Activated T-cell treated with anti-CD3 and anti-CD28 coated beads, Interleukin-2, amount 50 U/mL, for 48 hours (primary cell): ENCODE measurements at regions not wholly inside any gene's neighbourhood (a gene's known extent, or its start where the extent isn't known, plus 50 kb on each side); places are given as distances from the start of the nearest gene placed in this dataset.
A peak's percentile ranks its signal among the peaks of the same experiment; 100 is the strongest.

Experiments
- DNase-seq, 2 experiments: peaks; one replicate each; pipeline ENCODE4 v3.0.0-alpha.2; 2020

DNA sequence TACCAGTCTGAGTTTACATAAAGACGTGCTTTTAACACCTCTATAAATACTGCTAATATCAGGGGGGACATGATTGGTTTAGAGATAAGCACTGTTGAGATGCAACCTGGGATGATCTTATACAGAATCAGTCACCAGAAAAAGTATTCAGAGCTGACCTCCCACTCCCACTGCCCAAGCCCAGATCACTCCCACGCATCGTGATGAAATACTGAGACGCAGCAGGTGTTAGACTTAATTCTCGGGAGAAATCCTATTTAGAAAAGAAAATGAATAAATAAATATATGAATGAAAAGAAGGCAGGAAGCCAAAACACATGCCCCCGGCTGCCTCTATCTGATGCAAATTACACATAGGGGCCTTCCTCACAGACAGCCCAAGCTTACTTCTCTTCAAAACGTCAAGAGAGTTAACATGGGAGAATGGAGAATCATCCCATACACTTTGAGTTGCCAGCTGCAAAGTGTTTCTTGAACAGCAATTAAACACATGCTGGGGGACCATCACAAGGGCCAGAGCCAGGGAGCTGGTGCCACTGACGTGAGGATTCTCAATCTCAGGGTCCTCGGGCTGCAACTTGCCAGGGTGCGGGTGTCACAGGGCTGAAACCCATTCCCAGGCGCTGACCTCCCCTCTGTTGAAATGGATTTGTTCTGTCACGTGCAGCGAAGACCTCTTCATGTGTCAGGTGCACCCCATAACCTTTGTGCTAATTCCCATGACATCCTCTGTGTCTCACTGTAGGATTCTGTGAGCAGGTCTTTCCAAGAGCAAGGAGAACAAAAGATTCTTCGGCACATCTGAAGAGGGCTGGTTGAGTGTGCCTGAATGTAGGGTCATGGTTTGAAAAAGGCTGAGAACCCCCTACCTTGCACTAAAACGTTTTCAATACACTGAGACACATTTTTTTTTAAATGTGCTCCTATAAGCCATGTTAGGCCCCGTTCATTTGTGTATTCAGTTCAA is 764.2 kb upstream of the ARRDC4 start:
- no peak for DNase-seq

- no peak for DNase-seq
These were observed 761.0 kb upstream of the ARRDC4 start for GRCh38 chr15:97199393-97200051.

GRCh38 chr15:97200161-97200560 is 760.3 kb upstream of the ARRDC4 start:
- no peak for DNase-seq

GRCh38 chr15:97210277-97210676 is 750.2 kb upstream of the ARRDC4 start:
- no peak for DNase-seq

DNA sequence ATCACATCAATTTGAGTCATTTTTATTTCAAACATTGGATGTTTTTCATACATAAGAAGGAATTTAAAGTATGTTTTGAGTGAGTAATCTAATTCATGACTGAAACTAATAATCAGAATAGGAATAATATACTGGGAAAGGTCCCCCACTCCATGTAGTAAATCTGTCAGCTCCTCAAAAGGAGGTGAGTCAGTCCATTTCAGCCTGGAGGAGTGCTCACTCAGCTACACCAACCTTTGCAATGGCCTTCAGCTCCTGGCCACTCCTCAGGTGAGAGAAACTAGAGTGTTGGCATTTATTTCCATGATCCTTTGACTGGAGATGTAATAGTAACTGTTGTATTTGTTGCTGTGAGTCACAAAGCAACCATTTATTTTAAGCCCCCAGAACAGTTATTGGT is 744.9 kb upstream of the ARRDC4 start:
- DNase-seq = no peak

- no peak for DNase-seq
These were observed 736.3 kb upstream of the ARRDC4 start for GRCh38 chr15:97224191-97224641.

GRCh38 chr15:97234851-97235610 is 725.5 kb upstream of the ARRDC4 start:
- peak; percentile 47 to 49 for DNase-seq

DNA sequence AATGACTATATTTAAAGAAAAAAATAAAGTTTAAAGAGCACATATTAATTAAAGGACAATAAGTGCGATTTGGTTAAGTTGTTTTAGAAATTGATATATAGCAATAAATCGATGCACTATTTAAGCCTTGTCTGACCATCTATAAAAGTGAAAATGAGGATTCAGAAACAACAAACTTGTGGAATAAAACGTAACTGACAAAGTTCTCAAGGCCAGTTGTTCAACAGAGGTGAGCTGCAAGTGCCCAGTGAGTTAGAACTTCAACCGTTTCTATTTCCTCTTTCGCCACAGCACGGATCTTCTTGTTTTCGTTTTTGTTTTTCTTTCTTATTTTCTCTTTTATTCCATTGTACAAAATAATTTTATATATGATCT is 724.9 kb upstream of the ARRDC4 start:
- no peak for DNase-seq

GRCh38 chr15:97236140-97236539 is 724.4 kb upstream of the ARRDC4 start:
- no peak for DNase-seq

DNA sequence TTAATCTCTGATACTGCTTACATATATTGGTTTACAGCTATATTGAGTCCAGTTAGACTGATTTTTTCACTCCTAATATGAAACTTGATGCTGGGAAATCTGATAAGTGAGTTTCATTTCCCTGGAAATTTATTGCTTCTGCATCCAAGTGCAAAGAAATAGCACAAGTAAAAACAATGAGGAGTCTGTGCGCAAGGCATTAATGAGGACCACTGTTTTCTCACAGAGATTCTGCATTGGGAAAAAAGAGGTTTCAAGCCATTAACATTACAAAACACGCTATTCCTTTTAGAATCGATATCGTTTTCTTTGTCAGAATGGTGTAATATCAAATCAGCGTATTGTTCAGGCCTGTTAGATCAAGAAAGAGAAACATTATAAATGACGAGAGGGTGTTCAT is 723.3 kb upstream of the ARRDC4 start:
- DNase-seq = no peak

GRCh38 chr15:97248376-97248775 is 712.1 kb upstream of the ARRDC4 start:
- no peak for DNase-seq

DNA sequence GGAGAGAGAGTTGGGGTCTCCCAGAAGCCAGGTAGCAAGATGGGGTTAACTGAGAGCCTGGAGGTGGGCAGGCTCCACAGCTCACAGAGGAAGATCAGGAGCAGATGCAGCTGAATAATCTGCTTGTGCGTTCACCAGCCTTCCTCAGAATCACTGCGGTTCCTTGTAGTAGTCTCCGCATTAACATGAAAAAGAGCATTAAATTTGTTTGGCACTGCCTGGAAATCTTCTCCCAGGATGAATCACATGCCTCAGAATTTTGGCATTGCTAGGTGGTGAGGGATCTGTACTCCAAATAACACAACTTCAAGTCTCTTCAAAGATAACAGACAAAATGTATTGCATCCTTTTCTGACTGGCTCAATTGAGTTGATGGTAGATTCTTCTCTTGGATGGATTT is 700.6 kb upstream of the ARRDC4 start:
- DNase-seq = no peak

DNA sequence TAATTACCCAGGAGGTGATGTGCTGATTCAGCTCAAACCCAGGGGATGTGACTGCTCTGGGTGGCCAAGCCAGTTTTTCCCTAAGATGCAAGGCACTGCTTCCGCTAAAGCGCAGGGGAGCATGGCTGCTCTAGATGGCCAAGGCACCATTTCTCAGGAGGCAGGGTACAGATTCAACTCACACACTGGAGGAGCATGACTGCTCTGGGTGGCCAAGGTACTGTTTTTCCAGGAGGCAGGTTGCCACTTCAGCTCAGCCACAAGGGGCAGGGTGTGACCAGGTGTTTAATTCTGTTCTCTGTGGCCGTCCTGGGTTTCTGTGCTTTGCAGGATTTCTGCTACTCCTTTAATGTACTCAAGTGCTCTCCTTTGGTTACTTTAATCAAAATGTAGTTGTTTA is 659.3 kb upstream of the ARRDC4 start:
- no peak for DNase-seq

GRCh38 chr15:97316362-97316761 is 644.1 kb upstream of the ARRDC4 start:
- no peak for DNase-seq

GRCh38 chr15:97317163-97317562 is 643.3 kb upstream of the ARRDC4 start:
- DNase-seq = no peak

DNA sequence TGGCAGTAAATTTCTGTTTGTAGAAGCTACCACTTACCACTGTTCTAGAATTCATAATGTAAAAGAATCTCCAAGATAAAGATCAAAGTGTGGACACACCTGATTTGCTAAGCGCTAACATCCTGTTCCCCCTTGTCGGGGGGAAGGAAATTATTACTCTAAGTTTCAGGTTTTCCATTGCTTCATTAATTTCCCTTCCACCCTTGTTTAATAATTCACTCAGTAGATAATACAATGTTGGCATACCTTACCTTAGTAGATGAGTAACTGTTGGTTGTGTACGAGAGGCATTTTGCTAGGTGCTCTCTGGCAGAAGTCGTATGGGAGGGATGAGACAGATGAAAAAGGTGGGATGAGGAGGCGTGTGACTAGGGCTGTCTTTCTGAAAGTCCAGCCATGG is 641.2 kb upstream of the ARRDC4 start:
- no peak for DNase-seq

DNA sequence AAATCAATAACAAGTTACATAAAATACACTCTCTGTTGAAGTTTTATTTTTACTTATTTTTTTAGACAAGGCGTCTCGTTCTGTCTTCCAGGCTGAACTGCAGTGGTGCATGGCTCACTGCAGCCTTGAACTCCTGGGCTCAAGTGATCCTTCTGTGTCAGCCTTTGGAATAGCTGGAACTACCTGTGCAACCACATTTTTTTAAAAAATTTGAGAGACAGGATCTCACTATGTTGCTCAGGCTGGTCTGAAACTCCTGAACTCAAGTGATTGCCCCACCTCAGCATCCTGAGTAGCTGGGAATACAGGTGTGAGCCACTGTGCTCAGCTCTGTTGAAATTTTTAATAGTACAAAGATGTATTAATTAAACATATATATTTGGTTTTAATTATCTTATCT is 614.3 kb upstream of the ARRDC4 start:
- no peak for DNase-seq

- no peak for DNase-seq
These were observed 609.7 kb upstream of the ARRDC4 start for GRCh38 chr15:97350813-97351212.

GRCh38 chr15:97383516-97383915 is 577.0 kb upstream of the ARRDC4 start:
- DNase-seq = no peak

- DNase-seq = no peak
These were observed 573.6 kb upstream of the ARRDC4 start for GRCh38 chr15:97386940-97387339.

DNA sequence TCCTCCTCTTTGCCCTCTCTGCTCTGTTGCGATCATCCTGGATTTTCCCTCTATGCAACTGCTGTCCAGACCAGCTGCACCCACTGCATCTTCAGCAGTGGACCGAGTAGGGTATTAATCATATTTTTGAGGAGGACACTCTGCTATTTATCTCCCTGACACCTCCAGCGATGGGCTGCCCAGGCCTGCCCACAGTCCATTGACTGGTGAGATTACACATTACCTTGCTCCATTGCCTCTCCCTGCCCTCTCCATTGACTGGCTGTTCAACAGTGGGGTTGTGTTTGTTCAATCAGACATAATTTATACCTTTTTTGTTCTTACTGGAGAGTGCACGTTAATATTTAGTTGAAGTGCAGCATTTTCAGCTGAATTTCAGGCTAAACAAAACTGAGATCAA is 559.3 kb upstream of the ARRDC4 start:
- DNase-seq = no peak

GRCh38 chr15:97401970-97402369 is 558.5 kb upstream of the ARRDC4 start:
- DNase-seq = no peak

- no peak for DNase-seq
These were observed 553.7 kb upstream of the ARRDC4 start for GRCh38 chr15:97406841-97407240.
